ENCODE measurements at regions not wholly inside any gene's neighbourhood (a gene's known extent, or its start where the extent isn't known, plus 50 kb on each side); places are given as distances from the start of the nearest gene placed in this dataset.

GRCh38 chr2:64383881-64384280 is 70.1 kb upstream of the LGALSL start (continued):
- TF ChIP-seq CHD7 (IDR thresholded peaks at IDR 0.05; ENCODE audit: insufficient replicate concordance, low read length), result no peak
- TF ChIP-seq GTF2F1 (IDR thresholded peaks at IDR 0.05; ENCODE audit: borderline replicate concordance, low read depth, low read length), result no peak
- no peak for TF ChIP-seq TEAD4 (IDR thresholded peaks at IDR 0.05; ENCODE audit: low read depth, low read length)
- TF ChIP-seq TBP (IDR thresholded peaks at IDR 0.05; ENCODE audit: low read depth, low read length), result no peak
- TF ChIP-seq TAF1 (IDR thresholded peaks at IDR 0.05; ENCODE audit: low read depth, low read length), result no peak
- TF ChIP-seq CHD1 (IDR thresholded peaks at IDR 0.05; ENCODE audit: low read depth, low read length), result no peak
- no peak for TF ChIP-seq GABPA (IDR thresholded peaks at IDR 0.05; ENCODE audit: borderline replicate concordance, insufficient read depth, low read length)
- no peak for TF ChIP-seq MAX (IDR thresholded peaks at IDR 0.05)
- TF ChIP-seq SUZ12 (IDR thresholded peaks at IDR 0.05; ENCODE audit: low read length), result no peak
- no peak for TF ChIP-seq KDM5A (IDR thresholded peaks at IDR 0.05; ENCODE audit: low read length)
- no peak for TF ChIP-seq BACH1 (IDR thresholded peaks at IDR 0.05; ENCODE audit: low read length)
- TF ChIP-seq CTBP2 (IDR thresholded peaks at IDR 0.05; ENCODE audit: borderline replicate concordance, insufficient read depth, insufficient read length, low read length), result no peak
- TF ChIP-seq CREB1 (IDR thresholded peaks at IDR 0.05), result no peak

All from H1 (cell line).